ENCODE measurements at regions not wholly inside any gene's neighbourhood (a gene's known extent, or its start where the extent isn't known, plus 50 kb on each side); places are given as distances from the start of the nearest gene placed in this dataset.

DNA sequence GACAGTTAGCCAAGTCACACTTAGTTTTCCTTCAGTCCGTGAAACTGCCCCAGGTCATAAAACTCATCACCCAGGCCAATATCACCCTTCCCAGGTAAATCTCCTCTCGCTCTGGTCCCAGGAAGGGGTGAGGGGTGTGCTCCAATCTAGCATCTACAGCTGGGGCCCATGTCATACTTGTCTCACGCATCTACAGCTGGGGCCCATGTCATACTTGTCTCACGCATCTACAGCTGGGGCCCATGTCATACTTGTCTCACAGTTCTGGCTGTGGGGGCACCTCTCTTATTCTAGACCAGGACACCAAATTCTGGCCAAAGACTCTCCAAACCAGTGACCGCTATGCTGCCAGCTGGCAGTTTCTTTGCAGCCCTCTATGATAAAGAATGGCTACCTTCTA, 123.3 kb upstream of the DLGAP1 start:
- in situ Hi-C loops (cut with MboI; ENCODE audit: low pct_unique_long_range_greater_than_20kb, low sequenced_read_pairs, unreplicated experiment): no loop called here
- TF ChIP-seq, protein P1, sequence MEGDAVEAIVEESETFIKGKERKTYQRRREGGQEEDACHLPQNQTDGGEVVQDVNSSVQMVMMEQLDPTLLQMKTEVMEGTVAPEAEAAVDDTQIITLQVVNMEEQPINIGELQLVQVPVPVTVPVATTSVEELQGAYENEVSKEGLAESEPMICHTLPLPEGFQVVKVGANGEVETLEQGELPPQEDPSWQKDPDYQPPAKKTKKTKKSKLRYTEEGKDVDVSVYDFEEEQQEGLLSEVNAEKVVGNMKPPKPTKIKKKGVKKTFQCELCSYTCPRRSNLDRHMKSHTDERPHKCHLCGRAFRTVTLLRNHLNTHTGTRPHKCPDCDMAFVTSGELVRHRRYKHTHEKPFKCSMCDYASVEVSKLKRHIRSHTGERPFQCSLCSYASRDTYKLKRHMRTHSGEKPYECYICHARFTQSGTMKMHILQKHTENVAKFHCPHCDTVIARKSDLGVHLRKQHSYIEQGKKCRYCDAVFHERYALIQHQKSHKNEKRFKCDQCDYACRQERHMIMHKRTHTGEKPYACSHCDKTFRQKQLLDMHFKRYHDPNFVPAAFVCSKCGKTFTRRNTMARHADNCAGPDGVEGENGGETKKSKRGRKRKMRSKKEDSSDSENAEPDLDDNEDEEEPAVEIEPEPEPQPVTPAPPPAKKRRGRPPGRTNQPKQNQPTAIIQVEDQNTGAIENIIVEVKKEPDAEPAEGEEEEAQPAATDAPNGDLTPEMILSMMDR (IDR thresholded peaks at IDR 0.05; ENCODE audit: extremely low read depth, insufficient read depth, missing control alignments): no peak
- DNase-seq (ENCODE audit: low spot score): no peak

DNA sequence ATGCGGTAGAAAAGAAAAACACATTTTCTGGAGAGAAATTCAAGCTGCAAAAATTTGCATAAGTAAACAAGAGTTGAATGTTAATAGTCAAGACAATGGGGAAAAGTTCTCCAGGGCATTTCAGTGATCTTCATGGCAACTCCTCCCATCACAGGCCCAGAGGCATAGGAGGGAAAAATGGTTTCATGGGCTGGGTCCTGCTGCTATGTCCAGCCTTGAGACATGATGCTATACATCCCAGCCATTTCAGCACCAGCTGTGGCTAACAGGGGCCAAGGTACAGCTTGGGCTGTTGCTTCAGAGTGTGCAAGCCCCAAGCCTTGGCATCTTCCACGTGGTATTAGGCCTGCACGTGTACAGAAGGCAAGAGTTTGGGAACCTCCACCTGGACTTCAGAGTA, 118.6 kb upstream of the DLGAP1 start:
- TF ChIP-seq, protein P1 (IDR thresholded peaks at IDR 0.05; ENCODE audit: extremely low read depth, insufficient read depth, missing control alignments): no peak
- in situ Hi-C loops (cut with MboI; ENCODE audit: low pct_unique_long_range_greater_than_20kb, low sequenced_read_pairs, unreplicated experiment): no loop called here
- DNase-seq (ENCODE audit: low spot score): no peak

GRCh38 chr18:4557502-4557901, 102.4 kb upstream of the DLGAP1 start:
- TF ChIP-seq, protein P1 (IDR thresholded peaks at IDR 0.05; ENCODE audit: extremely low read depth, insufficient read depth, missing control alignments): no peak
- no peak for DNase-seq (ENCODE audit: low spot score)
- in situ Hi-C loops (cut with MboI; ENCODE audit: low pct_unique_long_range_greater_than_20kb, low sequenced_read_pairs, unreplicated experiment): no loop called here

GRCh38 chr18:4551001-4551360, 95.9 kb upstream of the DLGAP1 start:
- DNase-seq (ENCODE audit: low spot score): no peak
- TF ChIP-seq, protein P1 (IDR thresholded peaks at IDR 0.05; ENCODE audit: extremely low read depth, insufficient read depth, missing control alignments): no peak
- in situ Hi-C loops (cut with MboI; ENCODE audit: low pct_unique_long_range_greater_than_20kb, low sequenced_read_pairs, unreplicated experiment): no loop called here

GRCh38 chr18:4549164-4549872, 94.2 kb upstream of the DLGAP1 start:
- no peak for DNase-seq (ENCODE audit: low spot score)
- in situ Hi-C loops (cut with MboI; ENCODE audit: low pct_unique_long_range_greater_than_20kb, low sequenced_read_pairs, unreplicated experiment): no loop called here
- TF ChIP-seq, protein P1 (IDR thresholded peaks at IDR 0.05; ENCODE audit: extremely low read depth, insufficient read depth, missing control alignments): no peak

GRCh38 chr18:4547126-4547525, 92.0 kb upstream of the DLGAP1 start:
- DNase-seq (ENCODE audit: low spot score): no peak
- TF ChIP-seq, protein P1 (IDR thresholded peaks at IDR 0.05; ENCODE audit: extremely low read depth, insufficient read depth, missing control alignments): no peak
- in situ Hi-C loops (cut with MboI; ENCODE audit: low pct_unique_long_range_greater_than_20kb, low sequenced_read_pairs, unreplicated experiment): no loop called here
